Dermis microvascular lymphatic vessel endothelial cell (primary cell): ENCODE measurements at regions not wholly inside any gene's neighbourhood (a gene's known extent, or its start where the extent isn't known, plus 50 kb on each side); places are given as distances from the start of the nearest gene placed in this dataset.

Source experiments
- DNase-seq, 2 donors: peaks; one replicate each; pipeline versions ENCODE4 v3.0.0 to v3.0.0-alpha.2; 2010; ENCODE audit warnings: low read depth in 2 of 2

- DNase-seq: no peak
Observed at GRCh38 chr16:85550953-85551924, 61.9 kb upstream of the GSE1 start.

- DNase-seq: no peak
Observed at GRCh38 chr16:85552980-85553435, 60.1 kb upstream of the GSE1 start.

- peak in 1 of 2 donors; percentile 46 for DNase-seq
Observed at GRCh38 chr16:85553436-85554113, 59.5 kb upstream of the GSE1 start.

- peak in 1 of 2 donors; percentile 45 for DNase-seq
Observed at GRCh38 chr16:85554114-85554888, 58.8 kb upstream of the GSE1 start.

GRCh38 chr16:85554889-85555718, 58.0 kb upstream of the GSE1 start:
- peak in 1 of 2 donors; percentile 53 for DNase-seq

GRCh38 chr16:85555719-85556455, 57.2 kb upstream of the GSE1 start:
- DNase-seq: no peak

- no peak for DNase-seq
Observed at GRCh38 chr16:85556456-85557082, 56.6 kb upstream of the GSE1 start.

- DNase-seq: no peak
Observed at GRCh38 chr16:85557083-85557970, 55.8 kb upstream of the GSE1 start.

- DNase-seq: no peak
Observed at GRCh38 chr16:85557971-85558657, 55.0 kb upstream of the GSE1 start.

- DNase-seq: no peak
Observed at GRCh38 chr16:85560932-85561247, 52.2 kb upstream of the GSE1 start.

- DNase-seq: no peak
Observed at GRCh38 chr16:85561248-85562092, 51.7 kb upstream of the GSE1 start.

- DNase-seq: no peak
Observed at GRCh38 chr16:85562093-85562786, 50.9 kb upstream of the GSE1 start.

GRCh38 chr16:85563034-85563433, 50.1 kb upstream of the GSE1 start:
- no peak for DNase-seq
